OCI-M2 (cell line): ENCODE measurements at regions not wholly inside any gene's neighbourhood (a gene's known extent, or its start where the extent isn't known, plus 50 kb on each side); places are given as distances from the start of the nearest gene placed in this dataset.
"Not testable (repeated sequence)": the region's sequence is repeated elsewhere in the genome, so short reads cannot be mapped to it uniquely, and the experiment has no call there.

Source experiments
- DNase-seq: peaks from one replicate; lab custom pipeline; 2025; ENCODE audit not compliant: unreplicated experiment; lab: John Stamatoyannopoulos, UW

GRCh38 chr17:77332981-77333685, 192.4 kb downstream of the SEC14L1 start:
- no peak for DNase-seq

DNA sequence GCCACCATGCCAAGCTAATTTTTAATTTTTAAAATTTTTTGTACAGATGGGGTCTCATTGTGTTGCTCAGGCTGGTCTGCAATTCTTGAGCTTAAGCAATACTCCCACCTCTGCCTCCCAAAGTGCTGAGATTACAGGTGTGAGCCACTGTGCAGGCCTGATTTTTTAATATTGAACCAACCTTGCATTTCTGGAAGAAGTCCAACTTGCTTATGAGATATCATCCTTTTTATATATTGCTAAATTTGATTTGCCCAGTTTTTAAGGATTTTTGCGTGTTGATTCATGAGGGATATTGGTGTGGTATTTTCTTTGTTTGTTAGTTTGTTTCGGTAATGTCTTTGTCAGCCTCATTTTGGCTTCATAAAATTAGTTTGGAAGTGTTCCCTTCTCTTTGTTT, 196.4 kb downstream of the SEC14L1 start:
- DNase-seq, result no peak

GRCh38 chr17:77341069-77341541, 200.3 kb downstream of the SEC14L1 start:
- DNase-seq, result no peak

- DNase-seq, result not testable (repeated sequence)
Measured at GRCh38 chr17:77342656-77342990, 201.9 kb downstream of the SEC14L1 start.

GRCh38 chr17:77343031-77343800, 202.4 kb downstream of the SEC14L1 start:
- no peak for DNase-seq

GRCh38 chr17:77344038-77344437, 203.3 kb downstream of the SEC14L1 start:
- no peak for DNase-seq

DNA sequence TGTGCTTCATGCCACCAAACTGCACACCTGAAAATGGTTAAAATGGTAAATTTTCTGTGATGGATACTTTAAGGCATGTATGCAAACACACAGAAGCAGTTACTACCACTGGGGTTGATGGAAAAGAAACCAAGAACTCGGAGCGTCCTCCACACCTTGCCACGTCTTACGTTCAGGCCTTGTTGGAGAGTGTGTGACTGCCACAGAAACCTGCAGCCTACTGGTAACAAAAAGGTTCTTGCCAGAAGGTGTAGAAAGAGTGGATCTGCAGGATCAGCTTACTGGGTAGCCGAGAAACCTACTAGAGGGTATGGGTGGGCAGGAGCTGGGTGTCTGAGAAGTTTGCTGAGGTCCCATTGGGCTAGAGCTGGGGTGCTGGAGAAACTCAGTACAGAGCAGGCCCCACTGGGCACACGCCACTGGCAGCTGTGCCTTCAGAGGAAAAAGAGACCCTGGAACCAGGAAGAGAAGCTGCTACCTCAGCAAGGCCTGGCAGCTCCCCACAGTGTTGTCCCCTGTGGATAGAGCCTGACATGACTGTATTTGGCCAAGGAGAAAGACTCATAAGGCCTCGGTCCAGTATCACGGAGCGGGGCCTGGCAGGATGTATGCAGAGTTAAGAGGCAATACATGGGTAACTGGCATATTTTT, 204.6 kb downstream of the SEC14L1 start:
- DNase-seq, result no peak

DNA sequence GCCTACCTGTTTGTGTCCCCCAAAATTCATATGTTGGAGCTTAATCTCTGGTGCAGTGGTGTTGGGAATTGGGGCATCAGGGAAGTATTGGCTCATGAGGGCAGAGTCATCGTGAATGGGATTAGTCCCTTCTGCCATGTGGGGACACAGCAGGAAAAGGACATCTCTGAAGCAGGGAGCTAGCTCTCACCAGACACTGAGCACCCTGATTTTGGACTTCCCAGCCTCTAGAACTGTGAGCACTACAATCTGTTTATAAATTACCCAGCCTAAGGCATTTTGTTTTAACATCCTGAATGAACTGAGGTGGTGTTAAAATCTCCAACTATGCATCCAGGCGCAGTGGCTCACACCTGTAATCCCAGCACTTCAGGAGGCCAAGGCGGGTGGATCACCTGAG, 206.0 kb downstream of the SEC14L1 start:
- no peak for DNase-seq

GRCh38 chr17:77347544-77347943, 206.8 kb downstream of the SEC14L1 start:
- DNase-seq, result no peak

GRCh38 chr17:77349976-77350830, 209.4 kb downstream of the SEC14L1 start:
- DNase-seq, result no peak

- DNase-seq, result no peak
Measured at GRCh38 chr17:77352441-77352840, 211.7 kb downstream of the SEC14L1 start.

- DNase-seq, result no peak
Measured at GRCh38 chr17:77352996-77353395, 212.2 kb downstream of the SEC14L1 start.

DNA sequence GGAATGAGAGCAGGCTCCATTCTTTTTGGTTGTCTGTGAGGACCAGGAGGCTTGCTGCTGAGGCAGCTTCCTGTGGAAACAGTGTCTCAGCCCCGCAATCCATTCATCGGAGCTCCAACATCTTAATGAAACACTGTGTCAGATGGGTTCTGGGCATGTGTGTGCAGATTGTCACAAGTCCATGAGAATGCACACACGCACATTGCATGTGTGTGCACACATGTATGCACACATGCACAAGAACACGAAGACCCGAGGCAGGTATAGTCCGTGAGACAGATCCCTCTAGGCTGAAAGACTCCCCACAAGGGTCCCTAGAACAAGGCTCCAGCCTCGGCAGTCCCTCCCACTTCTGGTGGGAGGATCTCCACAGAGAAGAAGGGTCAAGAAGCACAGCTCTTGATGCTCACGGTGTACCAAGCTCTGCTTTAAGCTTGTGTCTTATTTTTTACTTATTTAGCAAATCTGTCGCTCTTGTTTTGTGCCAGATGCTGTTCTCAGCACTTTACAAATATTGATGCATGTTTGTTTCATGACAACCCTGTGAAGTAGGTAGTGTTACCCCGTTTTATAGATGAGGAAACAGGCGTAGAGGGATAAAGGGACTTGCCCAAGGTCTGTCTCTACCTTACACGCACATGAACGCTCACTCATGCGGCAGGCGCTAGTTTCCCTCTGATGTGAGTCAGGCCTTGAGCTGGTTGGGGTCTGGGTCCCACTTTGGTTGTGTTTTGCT, 213.1 kb downstream of the SEC14L1 start:
- DNase-seq, result no peak

DNA sequence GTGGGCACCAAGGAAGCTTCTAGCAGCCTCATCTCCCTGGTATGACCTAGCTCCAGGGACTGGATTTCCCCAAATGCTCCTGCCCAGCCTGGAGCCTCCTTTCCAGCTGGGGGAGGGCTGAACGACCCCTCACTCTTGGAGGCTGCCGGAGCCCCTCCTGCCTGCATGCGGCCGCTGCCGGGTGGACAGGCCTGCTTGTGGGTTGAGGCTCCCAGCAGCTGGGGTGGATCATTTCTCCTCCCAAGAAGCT, 213.6 kb downstream of the SEC14L1 start:
- no peak for DNase-seq

DNA sequence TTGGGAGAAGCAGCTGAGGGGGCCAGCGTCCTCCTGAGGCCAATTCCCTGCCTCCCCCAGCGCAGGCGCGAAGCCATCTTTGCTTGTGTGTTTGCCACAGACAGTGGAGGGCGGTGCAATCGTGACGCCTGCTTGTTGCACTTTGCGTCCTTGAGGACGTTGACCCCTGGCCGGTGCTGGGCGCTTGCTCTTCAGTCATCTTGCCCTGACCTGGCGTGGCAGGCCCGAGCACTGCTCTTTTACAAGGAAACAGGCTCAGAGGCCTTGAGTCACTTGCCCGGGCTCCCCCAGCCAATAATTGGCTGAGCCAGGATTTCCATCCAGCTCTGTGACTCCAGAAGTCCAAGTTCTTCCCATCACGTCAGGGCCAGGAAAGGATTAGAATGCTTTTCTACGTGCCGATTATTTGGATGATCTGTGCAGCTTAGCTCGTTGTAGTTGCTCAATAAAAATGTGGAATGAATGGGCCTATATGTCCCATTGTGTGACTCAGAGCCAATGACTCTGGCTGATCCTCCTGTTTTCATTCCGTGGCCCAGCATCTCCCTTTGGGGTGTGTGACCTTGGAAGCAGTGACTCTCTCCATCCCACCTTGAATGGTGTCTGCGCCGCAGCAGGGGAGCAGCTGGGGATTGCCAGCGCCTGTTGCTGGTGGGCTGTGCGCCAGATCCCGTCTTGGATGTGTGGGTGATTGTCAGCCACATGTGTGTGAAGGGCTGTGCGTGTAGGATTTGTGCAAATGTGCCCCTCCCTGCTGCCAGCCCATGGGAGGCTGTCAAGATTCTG, 214.1 kb downstream of the SEC14L1 start:
- DNase-seq, result no peak

DNA sequence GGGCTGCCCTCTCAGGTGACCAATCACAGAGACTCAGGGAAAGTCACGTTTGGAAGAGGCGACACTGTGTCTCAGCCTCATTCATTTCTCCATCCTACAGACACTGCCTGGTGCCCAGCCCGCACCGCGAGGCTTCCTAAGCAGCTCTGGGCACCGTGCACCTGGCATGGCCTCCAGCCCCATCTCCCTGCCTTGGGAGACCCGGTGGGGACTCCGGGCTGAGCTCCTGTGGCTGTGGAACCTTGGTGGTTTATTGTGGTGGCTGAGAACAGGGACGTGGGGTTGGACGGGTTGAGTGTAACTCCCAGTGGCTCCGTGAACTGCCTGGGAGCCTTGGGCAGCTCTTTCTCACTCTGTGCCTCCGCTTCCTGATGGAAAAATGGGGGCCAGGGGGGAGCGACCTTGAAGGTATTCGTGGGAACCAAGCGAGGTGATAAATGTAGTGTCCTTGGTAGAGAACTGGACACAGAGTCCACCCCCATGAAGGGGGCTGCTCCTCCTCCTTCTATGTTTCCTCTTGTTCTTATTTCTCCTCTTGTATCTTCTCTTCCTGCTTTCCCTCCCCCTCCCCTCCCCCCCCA, 215.4 kb downstream of the SEC14L1 start:
- no peak for DNase-seq

GRCh38 chr17:77356690-77357201, 216.0 kb downstream of the SEC14L1 start:
- DNase-seq, result no peak

GRCh38 chr17:77358801-77359200, 218.0 kb downstream of the SEC14L1 start:
- DNase-seq, result no peak

GRCh38 chr17:77359236-77359635, 218.5 kb downstream of the SEC14L1 start:
- no peak for DNase-seq
